Ishikawa (cell line): ENCODE measurements at regions not wholly inside any gene's neighbourhood (a gene's known extent, or its start where the extent isn't known, plus 50 kb on each side); places are given as distances from the start of the nearest gene placed in this dataset.

Experiments used
- CEBPB ChIP-seq: IDR thresholded peaks from 2 replicates; pipeline ENCODE4 v1.6.1; 2012
- CREB1 ChIP-seq: IDR thresholded peaks from 2 replicates; pipeline ENCODE4 v1.6.1; 2012; ENCODE audit warnings: low read depth
- EGR1 ChIP-seq: IDR thresholded peaks from 2 replicates; pipeline ENCODE4 v1.6.1; 2012
- EP300 ChIP-seq: IDR thresholded peaks from 2 replicates; pipeline ENCODE4 v1.6.1; 2012; ENCODE audit warnings: borderline replicate concordance
- FOXM1 ChIP-seq: IDR thresholded peaks from 2 replicates; pipeline ENCODE4 v1.6.1; 2012; ENCODE audit warnings: low read depth, borderline replicate concordance
- NFIC ChIP-seq: IDR thresholded peaks from 2 replicates; pipeline ENCODE4 v1.6.1; 2012
- RAD21 ChIP-seq: IDR thresholded peaks from 2 replicates; pipeline ENCODE4 v1.6.1; 2012; ENCODE audit warnings: low read depth
- TAF1 ChIP-seq: IDR thresholded peaks from 2 replicates; pipeline ENCODE4 v1.6.1; 2012; ENCODE audit warnings: low read depth, mild to moderate bottlenecking
- TCF12 ChIP-seq: IDR thresholded peaks from 2 replicates; pipeline ENCODE4 v1.6.1; 2012; ENCODE audit warnings: low read depth
- TEAD4 ChIP-seq: IDR thresholded peaks from 2 replicates; pipeline ENCODE4 v1.6.1; 2012
- YY1 ChIP-seq: IDR thresholded peaks from 2 replicates; pipeline ENCODE4 v1.6.1; 2012; ENCODE audit warnings: low read depth
- TF ChIP-seq, protein P1 (sequence below): IDR thresholded peaks from 2 replicates; pipeline ENCODE4 v1.6.1; 2012; ENCODE audit warnings: low read depth, mild to moderate bottlenecking
- TF ChIP-seq, protein P2 (sequence below): IDR thresholded peaks from 2 replicates; pipeline ENCODE4 v1.6.1; 2012
- TF ChIP-seq, protein P3 (sequence below): IDR thresholded peaks from 2 replicates; pipeline ENCODE4 v1.6.1; 2012

DNA sequence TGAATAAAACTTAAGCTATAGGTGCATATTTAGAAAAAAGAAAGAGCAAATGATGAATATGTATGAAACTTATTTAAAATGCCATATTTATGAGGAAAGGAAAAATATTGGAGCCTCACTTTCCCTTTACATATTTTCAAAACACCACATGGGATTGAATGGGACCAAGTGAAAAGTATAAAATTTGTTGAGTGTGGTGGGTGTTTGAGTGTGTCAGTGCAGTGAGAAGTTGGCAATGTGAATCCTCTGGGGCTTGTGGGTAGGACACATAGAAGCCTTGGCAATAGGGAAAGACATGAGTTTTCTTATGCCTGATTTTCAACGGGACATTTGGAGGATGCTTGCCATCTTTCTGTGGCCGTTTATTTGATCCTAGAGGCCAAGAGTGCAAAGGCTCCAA is 502.2 kb upstream of the CELF4 start:
- TF ChIP-seq TAF1 (no peak), YY1 (no peak), FOXM1 (no peak), EP300 (no peak), TEAD4 (no peak), CEBPB (no peak), RAD21 (no peak), CREB1 (no peak), EGR1 (no peak), TCF12 (no peak), NFIC (no peak)
- TF ChIP-seq, protein P1, sequence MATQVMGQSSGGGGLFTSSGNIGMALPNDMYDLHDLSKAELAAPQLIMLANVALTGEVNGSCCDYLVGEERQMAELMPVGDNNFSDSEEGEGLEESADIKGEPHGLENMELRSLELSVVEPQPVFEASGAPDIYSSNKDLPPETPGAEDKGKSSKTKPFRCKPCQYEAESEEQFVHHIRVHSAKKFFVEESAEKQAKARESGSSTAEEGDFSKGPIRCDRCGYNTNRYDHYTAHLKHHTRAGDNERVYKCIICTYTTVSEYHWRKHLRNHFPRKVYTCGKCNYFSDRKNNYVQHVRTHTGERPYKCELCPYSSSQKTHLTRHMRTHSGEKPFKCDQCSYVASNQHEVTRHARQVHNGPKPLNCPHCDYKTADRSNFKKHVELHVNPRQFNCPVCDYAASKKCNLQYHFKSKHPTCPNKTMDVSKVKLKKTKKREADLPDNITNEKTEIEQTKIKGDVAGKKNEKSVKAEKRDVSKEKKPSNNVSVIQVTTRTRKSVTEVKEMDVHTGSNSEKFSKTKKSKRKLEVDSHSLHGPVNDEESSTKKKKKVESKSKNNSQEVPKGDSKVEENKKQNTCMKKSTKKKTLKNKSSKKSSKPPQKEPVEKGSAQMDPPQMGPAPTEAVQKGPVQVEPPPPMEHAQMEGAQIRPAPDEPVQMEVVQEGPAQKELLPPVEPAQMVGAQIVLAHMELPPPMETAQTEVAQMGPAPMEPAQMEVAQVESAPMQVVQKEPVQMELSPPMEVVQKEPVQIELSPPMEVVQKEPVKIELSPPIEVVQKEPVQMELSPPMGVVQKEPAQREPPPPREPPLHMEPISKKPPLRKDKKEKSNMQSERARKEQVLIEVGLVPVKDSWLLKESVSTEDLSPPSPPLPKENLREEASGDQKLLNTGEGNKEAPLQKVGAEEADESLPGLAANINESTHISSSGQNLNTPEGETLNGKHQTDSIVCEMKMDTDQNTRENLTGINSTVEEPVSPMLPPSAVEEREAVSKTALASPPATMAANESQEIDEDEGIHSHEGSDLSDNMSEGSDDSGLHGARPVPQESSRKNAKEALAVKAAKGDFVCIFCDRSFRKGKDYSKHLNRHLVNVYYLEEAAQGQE: no peak
- TF ChIP-seq, protein P2, sequence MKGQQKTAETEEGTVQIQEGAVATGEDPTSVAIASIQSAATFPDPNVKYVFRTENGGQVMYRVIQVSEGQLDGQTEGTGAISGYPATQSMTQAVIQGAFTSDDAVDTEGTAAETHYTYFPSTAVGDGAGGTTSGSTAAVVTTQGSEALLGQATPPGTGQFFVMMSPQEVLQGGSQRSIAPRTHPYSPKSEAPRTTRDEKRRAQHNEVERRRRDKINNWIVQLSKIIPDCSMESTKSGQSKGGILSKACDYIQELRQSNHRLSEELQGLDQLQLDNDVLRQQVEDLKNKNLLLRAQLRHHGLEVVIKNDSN: no peak
- TF ChIP-seq, protein P3, sequence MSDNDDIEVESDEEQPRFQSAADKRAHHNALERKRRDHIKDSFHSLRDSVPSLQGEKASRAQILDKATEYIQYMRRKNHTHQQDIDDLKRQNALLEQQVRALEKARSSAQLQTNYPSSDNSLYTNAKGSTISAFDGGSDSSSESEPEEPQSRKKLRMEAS: no peak
